Mesendoderm (in vitro differentiated cells): ENCODE measurements at regions not wholly inside any gene's neighbourhood (a gene's known extent, or its start where the extent isn't known, plus 50 kb on each side); places are given as distances from the start of the nearest gene placed in this dataset.

ENCODE experiments used
- DNase-seq: peaks from one replicate; pipeline ENCODE4 v3.0.0; 2013
- H2AK5ac ChIP-seq: 2 replicates; pipeline ENCODE4 v1.6.1; 2013; ENCODE audit warnings: low read length, inconsistent platforms
- H2BK120ac ChIP-seq: 2 replicates; pipeline ENCODE4 v1.6.1; 2013; ENCODE audit warnings: low read depth, mild to moderate bottlenecking, low read length, moderate library complexity, mixed read lengths
- H2BK15ac ChIP-seq: replicated peaks from 2 replicates; pipeline ENCODE4 v1.6.1; 2013; ENCODE audit warnings: low read depth, mild to moderate bottlenecking, moderate library complexity
- H2BK5ac ChIP-seq: 2 replicates; pipeline ENCODE4 v1.6.1; 2013; ENCODE audit warnings: low read length, inconsistent platforms
- H3K18ac ChIP-seq: 2 replicates; pipeline ENCODE4 v1.6.1; 2013; ENCODE audit warnings: mild to moderate bottlenecking, low read length, mixed read lengths
- H3K23ac ChIP-seq: one replicate; pipeline ENCODE4 v1.6.1; 2013; ENCODE audit warnings: low read length
- H3K27ac ChIP-seq: 2 replicates; pipeline ENCODE4 v1.5.1; 2013; ENCODE audit warnings: low read depth, mild to moderate bottlenecking, inconsistent platforms, low read length, moderate library complexity
- H3K27me3 ChIP-seq: 2 replicates; pipeline ENCODE4 v1.6.1; 2013; ENCODE audit warnings: low read length, control low read depth, mild to moderate bottlenecking, inconsistent platforms; ENCODE audit not compliant: insufficient read depth, poor library complexity
- H3K36me3 ChIP-seq: 2 replicates; pipeline ENCODE4 v1.6.1; 2013; ENCODE audit warnings: low read length, inconsistent platforms; ENCODE audit not compliant: control insufficient read depth, insufficient read depth
- H3K4ac ChIP-seq: one replicate; pipeline ENCODE4 v1.6.1; 2013; ENCODE audit warnings: low read depth, mild to moderate bottlenecking, low read length, moderate library complexity
- H3K4me1 ChIP-seq: 2 replicates; pipeline ENCODE4 v1.6.1; 2013; ENCODE audit warnings: low read depth, low read length, inconsistent platforms; ENCODE audit not compliant: control insufficient read depth
- H3K4me2 ChIP-seq: 2 replicates; pipeline ENCODE4 v1.6.1; 2013; ENCODE audit warnings: low read length
- H3K4me3 ChIP-seq: 2 replicates; pipeline ENCODE4 v1.5.1; 2013; ENCODE audit warnings: mild to moderate bottlenecking, low read length
- H3K56ac ChIP-seq: one replicate; pipeline ENCODE4 v1.6.1; 2013; ENCODE audit warnings: low read length
- H3K79me1 ChIP-seq: 2 replicates; pipeline ENCODE4 v1.6.1; 2013; ENCODE audit warnings: low read length, inconsistent platforms
- H3K79me2 ChIP-seq: 2 replicates; pipeline ENCODE4 v1.6.1; 2013; ENCODE audit warnings: mild to moderate bottlenecking, low read length; ENCODE audit not compliant: control insufficient read depth, insufficient read depth
- H3K9ac ChIP-seq: 2 replicates; pipeline ENCODE4 v1.6.1; 2013; ENCODE audit warnings: low read length, inconsistent platforms
- H4K5ac ChIP-seq: one replicate; pipeline ENCODE4 v1.6.1; 2013; ENCODE audit warnings: low read length
- H4K8ac ChIP-seq: one replicate; pipeline ENCODE4 v1.6.1; 2013; ENCODE audit warnings: low read depth, mild to moderate bottlenecking, control low read depth, low read length, moderate library complexity
- WGBS: extraction: QIAGEN DNeasy Blood & Tissue Kit; methylation state at CpG from one replicate; pipeline ENCODE4 v1.1.7; 2013; ENCODE audit warnings: low lambda C conversion rate, missing lambda C conversion rate; ENCODE audit not compliant: insufficient coverage; ENCODE audit errors: extremely low coverage; 5-methylcytosine and 5-hydroxymethylcytosine counted together

DNA sequence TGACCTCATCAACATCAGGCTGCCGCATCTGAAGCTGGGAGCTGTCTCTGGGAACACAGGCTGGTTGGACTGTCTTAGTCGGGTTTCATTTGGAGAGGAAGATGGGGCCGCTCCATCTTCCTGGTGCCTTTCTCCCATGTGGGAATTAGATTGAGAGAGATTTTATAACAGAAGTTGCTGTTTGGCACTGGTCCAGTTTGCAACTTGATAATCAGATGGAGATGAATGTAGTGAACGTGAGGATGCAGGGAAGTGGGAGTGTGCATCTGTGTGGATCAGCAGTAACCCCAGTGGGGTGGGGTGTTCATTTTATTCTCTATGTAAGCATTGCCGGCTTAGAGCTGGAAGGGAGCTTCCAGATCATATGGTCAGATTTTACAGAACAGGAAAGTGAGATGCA lies 250.9 kb downstream of the DCDC2C start:
- Histone ChIP-seq H3K4ac (no peak overlapping the region), H3K9ac (no peak overlapping the region), H3K4me2 (no peak overlapping the region), H3K36me3 (no peaks in the 10 kb centered on the region), H3K23ac (no peak overlapping the region), H4K8ac (no peak overlapping the region), H2AK5ac (no peak overlapping the region), H3K27me3 (no peaks in the 10 kb centered on the region), H3K18ac (no peak overlapping the region), H3K27ac (no peak overlapping the region), H2BK120ac (no peak overlapping the region), H3K56ac (no peak overlapping the region), H4K5ac (no peak overlapping the region), H2BK15ac (no peak overlapping the region), H3K79me2 (no peaks in the 10 kb centered on the region), H3K4me3 (no peak overlapping the region), H2BK5ac (no peak overlapping the region), H3K79me1 (no peaks in the 10 kb centered on the region), H3K4me1 (no peaks in the 10 kb centered on the region)
- DNase-seq = no peak
- no CpG with 5 or more reads among the region's 5 CpGs for WGBS

DNA sequence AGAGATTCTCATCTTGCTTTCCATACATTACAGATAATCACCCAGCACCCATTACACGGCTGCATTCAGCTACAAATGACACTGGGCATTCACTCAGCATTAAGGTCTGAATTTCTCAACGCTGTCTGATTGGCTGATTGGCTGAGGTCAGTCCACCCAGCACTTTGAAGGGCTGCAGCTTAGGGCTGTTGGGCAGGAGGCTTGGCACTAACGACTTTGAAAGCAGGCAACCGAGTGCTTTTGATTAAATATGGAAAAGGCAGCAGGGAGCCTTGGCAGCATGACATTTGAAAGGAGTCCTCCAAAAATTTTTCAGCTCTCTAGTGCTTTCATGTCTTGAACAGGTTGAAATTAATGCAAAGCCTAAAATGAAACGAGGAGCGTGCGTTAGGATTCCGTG lies 253.0 kb downstream of the DCDC2C start:
- no peak overlapping the region for H3K18ac ChIP-seq
- no peak for DNase-seq
- no peaks in the 10 kb centered on the region for H3K27me3 ChIP-seq
- H3K36me3 ChIP-seq = no peaks in the 10 kb centered on the region
- no peak overlapping the region for H4K8ac ChIP-seq
- no peak overlapping the region for H3K56ac ChIP-seq
- H3K4me3 ChIP-seq = no peak overlapping the region
- H2BK5ac ChIP-seq = no peak overlapping the region
- H3K4me1 ChIP-seq = no peaks in the 10 kb centered on the region
- no peak overlapping the region for H2AK5ac ChIP-seq
- H3K4ac ChIP-seq = no peak overlapping the region
- no peak overlapping the region for H2BK15ac ChIP-seq
- H3K79me2 ChIP-seq = no peaks in the 10 kb centered on the region
- H3K9ac ChIP-seq = no peak overlapping the region
- H3K27ac ChIP-seq = no peak overlapping the region
- H2BK120ac ChIP-seq = no peak overlapping the region
- H3K79me1 ChIP-seq = no peaks in the 10 kb centered on the region
- no peak overlapping the region for H3K23ac ChIP-seq
- WGBS = no CpG with 5 or more reads among the region's 8 CpGs
- H4K5ac ChIP-seq = no peak overlapping the region
- no peak overlapping the region for H3K4me2 ChIP-seq

DNA sequence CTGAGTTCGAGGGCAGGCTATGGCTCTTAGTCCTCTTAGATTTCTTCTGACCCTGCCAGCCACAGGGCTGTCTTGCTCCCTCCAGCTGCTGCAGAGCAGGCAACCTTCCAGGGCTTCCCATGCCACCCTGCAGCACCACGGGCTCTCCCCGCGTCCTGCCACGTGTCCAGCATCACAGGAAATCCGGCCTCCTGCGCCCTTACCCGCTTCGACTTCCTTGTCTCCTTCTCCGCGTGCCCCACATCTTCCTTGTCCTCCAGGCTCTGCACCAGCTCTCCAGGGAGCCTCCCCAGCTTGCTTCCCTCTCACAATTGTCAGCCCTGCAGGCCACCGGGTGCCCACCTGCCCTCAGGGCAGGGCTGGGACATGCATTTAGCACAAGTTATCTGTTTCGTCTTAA lies 253.5 kb downstream of the DCDC2C start:
- H4K8ac ChIP-seq = no peak overlapping the region
- H2BK120ac ChIP-seq = no peak overlapping the region
- no peaks in the 10 kb centered on the region for H3K79me2 ChIP-seq
- no peaks in the 10 kb centered on the region for H3K79me1 ChIP-seq
- H3K18ac ChIP-seq = no peak overlapping the region
- DNase-seq = no peak
- H3K27ac ChIP-seq = no peak overlapping the region
- no peak overlapping the region for H2BK15ac ChIP-seq
- no peaks in the 10 kb centered on the region for H3K27me3 ChIP-seq
- no peak overlapping the region for H3K9ac ChIP-seq
- H2AK5ac ChIP-seq = no peak overlapping the region
- no peak overlapping the region for H3K23ac ChIP-seq
- H3K4me3 ChIP-seq = no peak overlapping the region
- no peak overlapping the region for H4K5ac ChIP-seq
- no peak overlapping the region for H3K4ac ChIP-seq
- no peak overlapping the region for H3K56ac ChIP-seq
- no CpG with 5 or more reads among the region's 13 CpGs for WGBS
- no peaks in the 10 kb centered on the region for H3K36me3 ChIP-seq
- H3K4me2 ChIP-seq = no peak overlapping the region
- H2BK5ac ChIP-seq = no peak overlapping the region
- no peaks in the 10 kb centered on the region for H3K4me1 ChIP-seq

DNA sequence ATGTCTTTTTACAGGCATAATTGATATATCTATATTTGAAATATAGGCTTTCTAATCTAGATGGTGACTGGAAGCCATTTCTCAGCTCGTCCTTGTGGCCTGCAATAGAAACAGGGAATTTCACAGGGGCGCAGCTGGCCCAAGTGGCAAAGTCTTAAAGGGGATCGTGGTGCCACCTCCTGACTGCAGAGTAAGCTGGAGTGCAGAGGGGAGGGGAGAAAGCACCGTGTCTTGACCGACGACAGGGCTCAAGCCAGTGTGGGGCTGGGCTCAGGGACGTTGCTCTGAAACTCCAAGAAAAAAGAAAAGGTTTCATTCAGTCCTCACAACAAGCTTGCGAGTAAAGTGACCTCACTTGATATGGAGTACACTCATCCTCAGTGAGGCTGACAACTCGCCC lies 255.1 kb downstream of the DCDC2C start:
- Histone ChIP-seq H4K8ac (no peak overlapping the region), H3K4me1 (no peaks in the 10 kb centered on the region), H2AK5ac (no peak overlapping the region), H3K79me2 (no peaks in the 10 kb centered on the region), H2BK5ac (no peak overlapping the region), H3K4ac (no peak overlapping the region), H3K79me1 (no peaks in the 10 kb centered on the region), H3K23ac (no peak overlapping the region), H3K4me3 (no peak overlapping the region), H3K27ac (no peak overlapping the region), H3K27me3 (no peaks in the 10 kb centered on the region), H4K5ac (no peak overlapping the region), H2BK15ac (no peak overlapping the region), H3K18ac (no peak overlapping the region), H3K9ac (no peak overlapping the region), H2BK120ac (no peak overlapping the region), H3K36me3 (no peaks in the 10 kb centered on the region), H3K4me2 (no peak overlapping the region), H3K56ac (no peak overlapping the region)
- no peak for DNase-seq
- no CpG with 5 or more reads among the region's 9 CpGs for WGBS

DNA sequence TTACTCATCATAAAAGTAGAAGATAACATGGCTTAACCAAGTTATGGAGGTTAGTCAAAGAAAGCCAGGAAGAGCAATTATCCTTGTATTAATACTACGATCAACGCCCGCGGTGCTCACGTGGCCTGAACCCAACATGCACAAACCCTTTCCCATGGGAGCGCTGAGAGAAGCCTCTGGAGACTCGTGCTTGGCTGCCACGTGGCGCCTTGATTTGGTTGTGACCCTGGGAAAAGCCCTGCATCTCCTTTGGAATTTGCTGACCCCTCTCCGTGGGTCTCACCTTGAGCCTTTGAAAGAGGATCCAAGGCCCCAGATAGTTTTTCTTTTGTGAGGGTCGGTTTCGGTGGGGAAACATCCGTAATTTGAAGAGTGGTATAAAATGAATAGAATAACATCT lies 255.6 kb downstream of the DCDC2C start:
- DNase-seq = no peak
- H2BK15ac ChIP-seq = no peak overlapping the region
- no CpG with 5 or more reads among the region's 13 CpGs for WGBS
- H3K56ac ChIP-seq = no peak overlapping the region
- H2AK5ac ChIP-seq = no peak overlapping the region
- H2BK5ac ChIP-seq = no peak overlapping the region
- H3K36me3 ChIP-seq = no peaks in the 10 kb centered on the region
- no peak overlapping the region for H3K4ac ChIP-seq
- H3K18ac ChIP-seq = no peak overlapping the region
- no peaks in the 10 kb centered on the region for H3K79me1 ChIP-seq
- no peaks in the 10 kb centered on the region for H3K79me2 ChIP-seq
- no peaks in the 10 kb centered on the region for H3K4me1 ChIP-seq
- H3K27ac ChIP-seq = no peak overlapping the region
- H3K27me3 ChIP-seq = no peaks in the 10 kb centered on the region
- H2BK120ac ChIP-seq = no peak overlapping the region
- H3K23ac ChIP-seq = no peak overlapping the region
- no peak overlapping the region for H4K8ac ChIP-seq
- no peak overlapping the region for H4K5ac ChIP-seq
- H3K4me3 ChIP-seq = no peak overlapping the region
- H3K9ac ChIP-seq = no peak overlapping the region
- no peak overlapping the region for H3K4me2 ChIP-seq

DNA sequence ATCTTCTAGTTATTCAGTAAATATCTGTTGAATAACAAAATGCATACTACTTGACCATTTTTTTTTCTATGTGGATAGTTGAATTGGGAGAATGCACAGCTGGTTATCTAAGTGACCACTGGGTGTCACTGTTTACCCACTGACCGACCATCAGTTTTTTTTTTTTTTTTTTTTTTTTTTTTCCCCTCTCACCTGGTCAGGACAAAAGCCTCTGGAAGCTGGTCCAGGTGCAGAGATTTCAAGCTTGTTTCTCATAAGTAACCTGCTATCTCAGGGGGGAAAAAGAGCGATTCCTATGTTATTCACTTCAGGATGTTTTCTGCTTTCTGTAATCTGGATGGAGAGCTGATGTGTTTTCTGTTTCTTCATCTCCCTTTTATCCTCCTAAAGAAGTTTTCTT lies 256.0 kb downstream of the DCDC2C start:
- Histone ChIP-seq H3K79me2 (no peaks in the 10 kb centered on the region), H4K8ac (no peak overlapping the region), H3K27me3 (no peaks in the 10 kb centered on the region), H3K36me3 (no peaks in the 10 kb centered on the region), H3K4me1 (no peaks in the 10 kb centered on the region), H2BK5ac (no peak overlapping the region), H4K5ac (no peak overlapping the region), H3K4ac (no peak overlapping the region), H3K4me3 (no peak overlapping the region), H2AK5ac (no peak overlapping the region), H3K18ac (no peak overlapping the region), H2BK120ac (no peak overlapping the region), H2BK15ac (no peak overlapping the region), H3K56ac (no peak overlapping the region), H3K9ac (no peak overlapping the region), H3K79me1 (no peaks in the 10 kb centered on the region), H3K4me2 (no peak overlapping the region), H3K23ac (no peak overlapping the region), H3K27ac (no peak overlapping the region)
- peak; percentile 51 for DNase-seq
- no CpG with 5 or more reads among the region's 2 CpGs for WGBS
